ENCODE measurements at regions not wholly inside any gene's neighbourhood (a gene's known extent, or its start where the extent isn't known, plus 50 kb on each side); places are given as distances from the start of the nearest gene placed in this dataset.
A peak's percentile ranks its signal among the peaks of the same experiment; 100 is the strongest.

- no peak for DNase-seq (ENCODE audit: low read depth, low spot score)
Observed at GRCh38 chr10:10293041-10293440, 724.6 kb upstream of the CELF2 start.

- peak; percentile 66 for DNase-seq (ENCODE audit: low read depth, low spot score)
Observed at GRCh38 chr10:10293481-10293951, 724.2 kb upstream of the CELF2 start.

DNA sequence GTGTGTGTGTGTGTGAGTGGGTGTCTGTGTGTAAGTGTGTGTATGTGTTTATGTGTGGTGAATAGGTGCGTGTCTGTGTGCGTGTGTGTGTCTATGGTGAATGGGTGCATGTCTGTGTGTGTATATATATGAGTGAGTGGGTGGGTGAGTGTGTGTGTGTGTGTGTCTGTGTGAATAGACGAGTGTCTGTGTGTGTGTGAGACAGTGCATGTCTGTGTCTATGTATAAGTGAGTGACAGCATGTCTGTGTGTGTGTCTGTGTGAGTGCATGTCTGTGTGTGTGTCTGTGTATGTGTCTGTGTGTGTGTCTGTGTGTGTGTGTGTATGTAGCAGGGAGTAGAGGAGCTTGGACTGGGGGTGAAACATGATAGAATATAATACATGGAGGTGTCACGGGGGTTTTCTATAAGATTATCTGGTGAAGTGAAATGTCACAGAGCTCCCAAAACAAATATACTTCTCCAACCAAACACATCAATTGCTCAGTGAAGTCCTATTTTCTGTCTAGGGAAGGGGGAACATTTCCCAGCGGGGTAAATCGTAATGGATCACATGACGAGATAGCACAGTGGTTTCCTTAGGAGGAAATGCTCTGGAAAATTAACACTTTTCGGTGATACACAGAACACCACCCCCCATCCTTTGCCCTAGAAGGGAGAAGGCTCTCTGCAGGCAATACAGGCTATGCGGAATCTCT is 723.3 kb upstream of the CELF2 start:
- no peak for DNase-seq (ENCODE audit: low read depth, low spot score)

GRCh38 chr10:10294881-10295529 is 722.7 kb upstream of the CELF2 start:
- DNase-seq (ENCODE audit: low read depth, low spot score): peak; percentile 33

DNA sequence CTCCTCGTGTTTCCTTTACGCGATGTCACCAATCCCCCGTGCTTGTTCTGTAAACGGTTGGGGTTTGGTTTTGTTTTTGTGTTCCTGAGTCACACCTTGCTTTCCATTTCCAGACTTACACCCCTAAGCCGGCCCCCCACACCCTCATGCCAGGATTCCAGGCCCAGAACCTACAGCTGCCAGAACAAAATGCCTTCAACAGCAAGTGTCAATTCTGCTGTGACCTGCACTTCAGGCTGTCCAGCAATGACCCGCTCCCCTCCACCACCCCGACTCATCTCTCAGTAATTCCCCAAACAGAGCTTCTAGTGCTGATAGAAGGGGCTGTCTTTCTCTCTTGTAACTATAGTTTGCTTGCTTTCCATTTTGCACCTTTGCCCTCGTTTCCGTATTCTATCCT is 722.1 kb upstream of the CELF2 start:
- DNase-seq (ENCODE audit: low read depth, low spot score): no peak

DNA sequence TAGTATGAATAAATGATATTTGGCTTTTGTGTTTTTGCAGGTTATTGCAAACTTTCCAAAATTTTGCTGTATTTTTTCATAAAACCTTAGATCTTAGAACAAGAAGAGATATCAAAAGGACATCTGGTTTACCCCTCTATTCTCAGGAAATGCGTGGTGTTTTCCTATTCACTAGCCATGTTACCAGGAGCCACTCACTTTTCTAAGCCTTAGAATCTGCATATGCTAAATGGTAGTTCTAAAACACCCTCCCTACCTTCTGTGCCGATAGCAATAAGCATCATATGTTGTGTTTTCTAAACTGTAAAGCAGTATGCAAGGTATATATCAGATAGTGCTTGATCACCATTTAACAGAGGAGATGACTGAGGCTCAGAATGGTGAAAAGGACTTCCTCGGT is 715.0 kb upstream of the CELF2 start:
- DNase-seq (ENCODE audit: low read depth, low spot score): no peak

DNA sequence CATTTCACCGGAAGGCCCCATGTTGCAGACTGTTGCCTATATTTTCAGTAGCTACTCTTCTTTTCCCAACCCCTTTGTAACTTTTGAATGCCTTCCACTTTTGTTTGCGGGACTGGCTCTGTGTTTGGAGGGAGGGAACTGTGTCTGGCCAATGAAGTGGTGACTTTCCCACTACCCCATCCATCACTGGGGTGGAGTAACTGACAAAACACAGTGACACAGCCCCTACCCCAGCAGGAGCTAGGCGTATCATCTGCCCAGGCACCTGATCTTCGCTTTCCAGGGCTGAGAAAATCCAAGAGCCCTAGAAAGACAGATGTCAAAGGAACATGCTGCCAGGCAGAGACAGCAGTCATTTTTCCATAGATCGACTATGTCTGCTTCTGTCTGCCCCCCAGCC is 710.6 kb upstream of the CELF2 start:
- peak; percentile 16 for DNase-seq (ENCODE audit: low read depth, low spot score)

DNA sequence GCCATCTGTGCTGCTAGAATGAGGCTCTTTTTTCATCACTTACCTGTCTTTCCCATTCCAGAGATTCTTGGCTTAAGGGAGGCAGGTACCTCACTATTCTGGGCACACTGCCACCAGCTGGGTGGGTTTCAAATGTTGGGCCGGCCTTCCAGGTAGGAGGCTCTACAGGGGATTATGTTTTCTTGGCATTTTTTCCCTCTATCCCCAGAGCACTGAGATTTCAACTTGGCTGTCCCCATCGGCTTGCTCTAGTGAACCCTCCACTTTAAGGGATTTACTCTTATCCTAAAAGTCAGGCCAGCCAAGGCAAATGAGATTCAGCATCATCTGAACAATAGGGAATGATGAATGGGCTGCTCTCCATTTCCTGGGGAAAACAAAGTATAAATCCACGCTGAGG is 710.1 kb upstream of the CELF2 start:
- no peak for DNase-seq (ENCODE audit: low read depth, low spot score)

- DNase-seq (ENCODE audit: low read depth, low spot score): no peak
Observed at GRCh38 chr10:10310498-10310897, 707.2 kb upstream of the CELF2 start.

- DNase-seq (ENCODE audit: low read depth, low spot score): no peak
Observed at GRCh38 chr10:10311966-10312365, 705.7 kb upstream of the CELF2 start.

DNA sequence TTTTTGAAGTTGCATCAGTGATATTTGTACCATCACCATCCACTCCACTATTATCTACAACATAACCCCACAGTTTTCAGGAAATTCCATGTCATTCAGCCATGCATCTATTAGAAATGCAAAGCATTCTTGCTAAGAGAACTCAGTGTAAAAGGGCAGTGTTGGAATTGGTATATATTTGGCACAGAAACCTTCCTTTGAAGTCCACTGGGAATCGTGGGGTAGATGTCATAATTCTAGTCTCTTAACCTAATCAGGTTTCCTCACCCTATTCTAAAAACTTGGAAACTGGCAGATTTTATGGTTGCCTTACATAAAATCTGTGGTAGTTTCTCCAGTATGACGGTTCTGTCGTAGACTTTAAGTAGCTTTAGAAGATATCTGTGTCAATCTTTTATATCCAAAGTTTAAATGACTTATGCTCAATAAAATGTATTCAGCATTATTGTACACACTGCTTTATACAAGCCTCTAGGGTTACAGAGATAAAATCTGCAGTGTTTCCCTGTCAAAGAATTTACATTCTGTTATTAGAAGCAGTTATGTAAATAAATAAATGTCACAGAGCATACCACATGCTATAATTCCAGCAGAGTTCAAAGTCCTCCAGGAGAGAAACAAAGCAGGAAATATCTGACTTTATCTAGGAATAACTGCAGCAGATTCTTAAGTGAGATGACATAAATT is 704.4 kb upstream of the CELF2 start:
- DNase-seq (ENCODE audit: low read depth, low spot score): no peak

GRCh38 chr10:10314626-10315025 is 703.0 kb upstream of the CELF2 start:
- no peak for DNase-seq (ENCODE audit: low read depth, low spot score)

GRCh38 chr10:10315989-10316388 is 701.7 kb upstream of the CELF2 start:
- no peak for DNase-seq (ENCODE audit: low read depth, low spot score)

DNA sequence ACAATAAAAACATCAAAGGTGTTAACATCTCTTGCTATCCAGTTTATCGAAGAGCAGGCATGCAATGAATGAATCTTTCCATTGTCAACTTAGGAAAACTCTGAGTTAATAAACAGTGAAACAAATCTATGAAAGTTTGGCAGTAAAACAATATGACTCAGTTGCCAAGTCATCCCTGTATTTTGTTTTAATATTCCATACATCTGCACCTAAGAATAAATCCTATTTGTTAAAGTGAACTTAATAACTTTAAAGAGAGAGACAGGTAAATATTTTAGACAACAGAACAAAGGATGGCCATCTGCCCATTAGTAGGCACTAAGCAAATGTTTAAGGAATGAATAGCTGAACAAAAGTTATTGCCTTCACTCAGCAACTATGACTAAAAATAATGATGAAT is 700.5 kb upstream of the CELF2 start:
- DNase-seq (ENCODE audit: low read depth, low spot score): no peak

DNA sequence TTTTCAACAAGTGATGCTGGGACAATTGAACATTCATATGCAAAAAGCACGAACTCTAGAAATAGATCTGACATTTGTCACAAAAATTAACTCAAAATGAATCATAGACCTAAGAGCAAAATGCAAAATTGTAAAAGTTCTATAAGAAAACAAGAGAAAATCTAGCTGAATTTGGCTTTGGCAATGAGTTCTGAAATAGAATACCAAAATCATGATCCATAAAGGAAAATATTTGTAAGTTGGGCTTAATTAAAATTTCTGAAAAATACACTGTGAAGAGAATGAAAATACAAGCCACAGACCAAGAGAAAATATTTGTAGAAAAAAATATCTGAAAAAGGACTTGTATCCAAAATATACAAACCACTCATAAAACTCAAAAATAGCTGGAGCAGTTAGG is 698.8 kb upstream of the CELF2 start:
- DNase-seq (ENCODE audit: low read depth, low spot score): no peak

DNA sequence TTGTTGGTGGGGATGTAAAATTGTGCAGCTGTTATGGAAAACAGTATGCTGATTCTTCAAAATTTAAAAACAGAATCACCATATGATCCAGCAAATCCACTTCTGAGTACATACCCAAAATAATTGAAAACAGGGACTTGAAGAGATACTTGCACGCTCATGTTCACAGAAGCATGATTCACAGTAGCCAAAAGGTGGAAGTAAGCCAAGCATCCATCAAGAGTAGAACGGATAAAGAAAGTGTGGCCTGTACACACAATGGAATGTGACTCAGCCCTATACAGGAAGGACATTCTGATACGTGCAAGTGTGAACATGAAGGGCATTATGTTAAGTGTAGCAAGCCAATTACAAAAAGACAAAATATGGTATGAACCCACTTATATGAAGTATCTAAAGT is 696.7 kb upstream of the CELF2 start:
- DNase-seq (ENCODE audit: low read depth, low spot score): no peak

- no peak for DNase-seq (ENCODE audit: low read depth, low spot score)
Observed at GRCh38 chr10:10326116-10326515, 691.6 kb upstream of the CELF2 start.

- no peak for DNase-seq (ENCODE audit: low read depth, low spot score)
Observed at GRCh38 chr10:10327934-10328333, 689.7 kb upstream of the CELF2 start.

DNA sequence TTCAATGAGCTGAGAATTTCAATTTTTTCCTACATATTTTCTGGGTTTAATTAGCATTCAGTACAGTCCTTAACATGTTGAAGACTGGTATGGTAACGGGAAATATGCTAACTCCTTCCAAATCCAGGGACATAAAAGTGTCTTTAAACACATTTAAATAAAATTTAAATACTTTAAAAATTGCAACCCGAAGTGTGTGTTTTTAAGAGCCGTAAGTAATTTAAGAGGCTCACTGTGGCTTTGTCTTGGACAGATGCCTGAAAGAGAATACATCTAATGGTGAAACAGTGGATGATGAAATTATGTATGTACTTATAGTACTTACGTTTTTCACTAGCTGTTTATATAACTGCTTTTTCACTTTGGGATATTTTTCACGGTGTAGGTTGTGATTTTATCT is 687.3 kb upstream of the CELF2 start:
- no peak for DNase-seq (ENCODE audit: low read depth, low spot score)

DNA sequence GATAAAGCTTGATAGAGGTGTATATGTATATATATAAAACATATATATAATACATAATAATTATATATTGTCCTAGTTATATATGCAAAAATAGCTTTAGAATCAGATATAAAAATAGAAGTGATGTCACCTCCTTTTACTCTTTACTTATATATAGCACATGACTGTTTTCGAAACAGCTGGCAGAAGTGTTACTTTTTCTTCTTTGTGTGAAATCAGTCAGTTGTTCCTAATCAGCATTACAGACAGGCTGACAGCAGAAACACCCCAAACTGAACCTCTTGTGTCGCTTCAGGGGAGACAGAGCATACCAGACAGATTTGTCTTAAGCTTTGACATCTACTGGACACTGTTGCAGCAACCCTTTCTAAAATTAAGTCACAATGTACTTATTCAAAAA is 684.9 kb upstream of the CELF2 start:
- DNase-seq (ENCODE audit: low read depth, low spot score): no peak

- no peak for DNase-seq (ENCODE audit: low read depth, low spot score)
Observed at GRCh38 chr10:10333622-10334021, 684.0 kb upstream of the CELF2 start.

- DNase-seq (ENCODE audit: low read depth, low spot score): no peak
Observed at GRCh38 chr10:10338339-10338738, 679.3 kb upstream of the CELF2 start.
